ENCODE measurements at regions not wholly inside any gene's neighbourhood (a gene's known extent, or its start where the extent isn't known, plus 50 kb on each side); places are given as distances from the start of the nearest gene placed in this dataset.

- TF ChIP-seq RARB (CRISPR knock-in tag; IDR thresholded peaks at IDR 0.05) (no peak), POU6F1 (CRISPR knock-in tag; IDR thresholded peaks at IDR 0.05; ENCODE audit: borderline replicate concordance, low read depth) (no peak)
Observed at GRCh38 chr13:62084728-62085127, 669.1 kb upstream of the PCDH20 start.
